ENCODE measurements at regions not wholly inside any gene's neighbourhood (a gene's known extent, or its start where the extent isn't known, plus 50 kb on each side); places are given as distances from the start of the nearest gene placed in this dataset.
"Not testable (repeated sequence)": the region's sequence is repeated elsewhere in the genome, so short reads cannot be mapped to it uniquely, and the experiment has no call there.

DNA sequence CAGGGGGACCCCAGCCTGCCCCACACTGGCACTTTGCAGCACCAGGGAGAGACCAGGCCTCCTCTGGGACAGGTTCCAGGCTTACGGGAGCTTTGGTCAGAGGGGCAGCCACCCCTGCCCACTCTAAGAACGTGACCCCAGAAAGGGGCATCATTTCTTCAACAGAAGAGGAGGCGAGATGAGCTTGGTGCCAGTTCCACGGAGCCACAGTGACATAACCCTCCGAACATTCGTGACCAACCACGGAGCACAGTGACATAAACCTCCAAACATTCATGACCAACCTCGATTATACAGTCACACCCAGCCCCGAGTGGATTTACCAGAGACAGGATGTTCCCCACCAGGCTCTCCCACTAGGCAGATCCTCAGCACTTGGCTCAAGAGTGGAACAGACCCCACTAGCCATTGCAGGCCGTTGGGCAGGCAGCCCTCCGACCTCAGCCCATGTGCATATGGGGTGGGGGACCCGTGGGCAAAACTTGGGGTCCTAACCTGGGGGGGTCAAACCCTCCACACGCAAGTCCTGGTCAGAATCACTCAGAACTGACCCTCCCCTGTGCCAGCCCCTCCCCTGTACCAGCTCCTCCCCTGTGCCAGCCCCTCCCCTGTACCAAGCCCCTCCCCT lies 112.9 kb downstream of the METRNL start:
- ATAC-seq: no peak
- Histone ChIP-seq H2AFZ (ENCODE audit: low read length) (no peak overlapping the region), H3F3A (ENCODE audit: low read length, unreplicated experiment) (no peaks in the 10 kb centered on the region), H3K79me2 (ENCODE audit: low read length) (no peaks in the 10 kb centered on the region), H3K9me2 (replicated peaks; ENCODE audit: low read length) (no peaks in the 10 kb centered on the region), H3K4me3 (ENCODE audit: low read length) (no peak overlapping the region), H3K4me1 (ENCODE audit: insufficient read depth, low read length) (peaks cover 9% of the 10 kb centered on the region; the same call in 1 of the 2 replicates), H3K9ac (ENCODE audit: low read length) (no peak overlapping the region), H4K20me1 (ENCODE audit: low read length) (no peaks in the 10 kb centered on the region), H3K27me3 (ENCODE audit: low read length) (no peaks in the 10 kb centered on the region), H3K9me3 (ENCODE audit: low read length) (no peaks in the 10 kb centered on the region), H3K27ac (ENCODE audit: low read length) (no peak overlapping the region), H3K4me2 (ENCODE audit: low read length) (no peak overlapping the region), H3K36me3 (ENCODE audit: low read depth, low read length) (no peaks in the 10 kb centered on the region)
- TF ChIP-seq, protein P1, sequence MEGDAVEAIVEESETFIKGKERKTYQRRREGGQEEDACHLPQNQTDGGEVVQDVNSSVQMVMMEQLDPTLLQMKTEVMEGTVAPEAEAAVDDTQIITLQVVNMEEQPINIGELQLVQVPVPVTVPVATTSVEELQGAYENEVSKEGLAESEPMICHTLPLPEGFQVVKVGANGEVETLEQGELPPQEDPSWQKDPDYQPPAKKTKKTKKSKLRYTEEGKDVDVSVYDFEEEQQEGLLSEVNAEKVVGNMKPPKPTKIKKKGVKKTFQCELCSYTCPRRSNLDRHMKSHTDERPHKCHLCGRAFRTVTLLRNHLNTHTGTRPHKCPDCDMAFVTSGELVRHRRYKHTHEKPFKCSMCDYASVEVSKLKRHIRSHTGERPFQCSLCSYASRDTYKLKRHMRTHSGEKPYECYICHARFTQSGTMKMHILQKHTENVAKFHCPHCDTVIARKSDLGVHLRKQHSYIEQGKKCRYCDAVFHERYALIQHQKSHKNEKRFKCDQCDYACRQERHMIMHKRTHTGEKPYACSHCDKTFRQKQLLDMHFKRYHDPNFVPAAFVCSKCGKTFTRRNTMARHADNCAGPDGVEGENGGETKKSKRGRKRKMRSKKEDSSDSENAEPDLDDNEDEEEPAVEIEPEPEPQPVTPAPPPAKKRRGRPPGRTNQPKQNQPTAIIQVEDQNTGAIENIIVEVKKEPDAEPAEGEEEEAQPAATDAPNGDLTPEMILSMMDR (conservative IDR thresholded peaks at IDR 0.05; ENCODE audit: low read depth, low read length): no peak
- TF ChIP-seq EZH2 (IDR thresholded peaks at IDR 0.05; ENCODE audit: low read length, unreplicated experiment) (no peak), EZH2phosphoT487 (IDR thresholded peaks at IDR 0.05; ENCODE audit: borderline replicate concordance, low read length) (no peak)
- intact Hi-C loops (cut with micrococcal nuclease): no loop called here
- ChIA-PET CTCF (interaction anchor here (0.6 kb wide), 1 partner anchor 9 kb away, joined by 3 read pairs; no protein-coding TSS in a partner anchor), POLR2A (ENCODE audit: unreplicated experiment) (no interaction called here)
- DNase-seq: no peak
- no TSS peak for BruUV-seq (replicated peaks)

DNA sequence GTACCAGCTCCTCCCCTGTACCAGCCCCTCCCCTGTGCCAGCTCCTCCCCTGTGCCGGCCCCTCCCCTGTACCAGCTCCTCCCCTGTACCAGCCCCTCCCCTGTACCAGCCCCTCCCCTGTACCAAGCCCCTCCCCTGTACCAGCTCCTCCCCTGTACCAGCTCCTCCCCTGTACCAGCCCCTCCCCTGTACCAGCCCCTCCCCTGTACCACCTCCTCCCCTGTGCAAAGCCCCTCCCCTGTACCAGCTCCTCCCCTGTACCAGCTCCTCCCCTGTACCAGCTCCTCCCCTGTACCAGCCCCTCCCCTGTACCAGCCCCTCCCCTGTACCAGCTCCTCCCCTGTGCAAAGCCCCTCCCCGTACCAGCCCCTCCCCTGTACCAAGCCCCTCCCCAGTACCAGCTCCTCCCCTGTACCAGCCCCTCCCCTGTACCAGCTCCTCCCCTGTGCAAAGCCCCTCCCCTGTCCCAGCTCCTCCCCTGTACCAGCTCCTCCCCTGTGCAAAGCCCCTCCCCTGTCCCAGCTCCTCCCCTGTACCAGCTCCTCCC lies 113.5 kb downstream of the METRNL start:
- H3K27ac ChIP-seq (ENCODE audit: low read length); H2AFZ ChIP-seq (ENCODE audit: low read length); intact Hi-C loops (cut with micrococcal nuclease); H3K4me1 ChIP-seq (ENCODE audit: insufficient read depth, low read length); H3K9me2 ChIP-seq (replicated peaks; ENCODE audit: low read length); DNase-seq; BruUV-seq (replicated peaks); H3K4me3 ChIP-seq (ENCODE audit: low read length); H3K36me3 ChIP-seq (ENCODE audit: low read depth, low read length); ATAC-seq; H3K79me2 ChIP-seq (ENCODE audit: low read length); POLR2A ChIA-PET (ENCODE audit: unreplicated experiment); H4K20me1 ChIP-seq (ENCODE audit: low read length); H3K27me3 ChIP-seq (ENCODE audit: low read length); H3F3A ChIP-seq (ENCODE audit: low read length, unreplicated experiment); H3K4me2 ChIP-seq (ENCODE audit: low read length); H3K9ac ChIP-seq (ENCODE audit: low read length); H3K9me3 ChIP-seq (ENCODE audit: low read length); CTCF ChIA-PET: not testable (repeated sequence)

DNA sequence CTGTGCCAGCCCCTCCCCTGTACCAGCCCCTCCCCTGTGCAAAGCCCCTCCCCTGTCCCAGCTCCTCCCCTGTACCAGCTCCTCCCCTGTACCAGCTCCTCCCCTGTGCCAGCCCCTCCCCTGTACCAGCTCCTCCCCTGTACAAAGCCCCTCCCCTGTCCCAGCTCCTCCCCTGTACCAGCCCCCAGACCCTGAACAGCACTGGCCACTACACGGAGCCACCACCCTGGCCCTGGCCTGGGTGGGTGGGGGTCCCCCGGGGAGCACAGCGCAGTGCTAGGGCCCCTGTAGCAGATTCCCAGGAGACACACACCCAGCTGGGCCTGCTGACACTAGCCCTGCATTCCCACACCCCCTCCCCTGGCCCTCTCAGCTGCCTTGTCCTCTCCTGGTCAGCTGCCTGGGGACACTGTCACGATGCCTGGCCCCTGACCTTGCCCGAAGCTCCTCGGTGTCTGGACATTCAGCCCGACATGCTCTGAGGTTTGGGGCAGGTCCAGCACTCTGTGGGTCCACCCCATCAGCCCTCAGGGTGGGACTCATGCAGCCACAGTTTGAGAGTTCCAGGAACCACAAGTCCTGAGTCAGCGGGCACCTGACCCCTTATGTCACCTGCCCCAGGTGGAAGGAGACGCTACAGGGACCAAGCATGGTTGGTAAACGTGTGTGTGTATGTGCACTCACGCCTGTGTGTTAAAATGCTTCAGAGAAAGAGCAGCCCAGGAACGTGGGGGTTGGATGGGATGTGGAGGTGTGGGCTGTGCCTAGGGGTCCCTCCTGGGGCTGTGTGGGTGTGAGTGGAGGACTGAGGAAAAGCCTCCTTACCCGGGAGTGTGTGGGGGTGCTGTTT lies 114.2 kb downstream of the METRNL start:
- DNase-seq: peak; percentile 66
- peak; percentile 62 for ATAC-seq
- intact Hi-C loops (cut with micrococcal nuclease): no loop called here

More for the DNA sequence above, 114.2 kb downstream of the METRNL start:
- Histone ChIP-seq H3K9ac (ENCODE audit: low read length) (no peak overlapping the region), H3K36me3 (ENCODE audit: low read depth, low read length) (no peaks in the 10 kb centered on the region), H3K79me2 (ENCODE audit: low read length) (no peaks in the 10 kb centered on the region), H3K9me3 (ENCODE audit: low read length) (no peaks in the 10 kb centered on the region), H3K4me2 (ENCODE audit: low read length) (peak overlapping the region; percentile 42), H3K27me3 (ENCODE audit: low read length) (no peaks in the 10 kb centered on the region), H3K4me1 (ENCODE audit: insufficient read depth, low read length) (peaks cover 9% of the 10 kb centered on the region; the same call in 1 of the 2 replicates), H3F3A (ENCODE audit: low read length, unreplicated experiment) (no peaks in the 10 kb centered on the region), H3K27ac (ENCODE audit: low read length) (no peak overlapping the region), H4K20me1 (ENCODE audit: low read length) (no peaks in the 10 kb centered on the region), H2AFZ (ENCODE audit: low read length) (peak overlapping the region; percentile 15; the same call in 1 of the 2 replicates), H3K9me2 (replicated peaks; ENCODE audit: low read length) (no peaks in the 10 kb centered on the region), H3K4me3 (ENCODE audit: low read length) (no peak overlapping the region)
- no TSS peak for BruUV-seq (replicated peaks)
- TF ChIP-seq EZH2phosphoT487 (IDR thresholded peaks at IDR 0.05; ENCODE audit: borderline replicate concordance, low read length) (no peak), EZH2 (IDR thresholded peaks at IDR 0.05; ENCODE audit: low read length, unreplicated experiment) (no peak)
- TF ChIP-seq, protein P1 (conservative IDR thresholded peaks at IDR 0.05; ENCODE audit: low read depth, low read length): no peak
- POLR2A ChIA-PET (ENCODE audit: unreplicated experiment): no interaction called here
- CTCF ChIA-PET: no interaction called here

Data from PC-3 (cell line).